ENCODE measurements at regions not wholly inside any gene's neighbourhood (a gene's known extent, or its start where the extent isn't known, plus 50 kb on each side); places are given as distances from the start of the nearest gene placed in this dataset.

- FAIRE-seq (no peak), DNase-seq (ENCODE audit: insufficient read length, low spot score) (no peak)
These were observed 274.2 kb downstream of the BRINP1 start for GRCh38 chr9:119095072-119095471.

GRCh38 chr9:119101048-119101447 lies 268.2 kb downstream of the BRINP1 start:
- no peak for FAIRE-seq
- DNase-seq (ENCODE audit: insufficient read length, low spot score): no peak

GRCh38 chr9:119114681-119115080 lies 254.6 kb downstream of the BRINP1 start:
- DNase-seq (ENCODE audit: insufficient read length, low spot score) (no peak), FAIRE-seq (no peak)

Data from HTR-8/SVneo (cell line).